Heart left ventricle (tissue), 13 donors: ENCODE measurements at regions not wholly inside any gene's neighbourhood (a gene's known extent, or its start where the extent isn't known, plus 50 kb on each side); places are given as distances from the start of the nearest gene placed in this dataset.

Source experiments
- CTCF ChIP-seq, 12 donors: fragments of 200-600 bp; sonication (generic) in 4 of 12; IDR thresholded peaks; one replicate each; pipeline versions ENCODE4 v1.5.0 to v1.8.0; 2018 to 2022; ENCODE audit warnings: antibody characterized with exemption in 12 of 12, mild to moderate bottlenecking in 5 of 12
- POLR2A ChIP-seq, 2 donors: fragments of 450-650 bp; IDR thresholded peaks; one replicate each; pipeline ENCODE4 v1.6.1; 2017; ENCODE audit warnings: antibody characterized with exemption in 2 of 2, mild to moderate bottlenecking in 2 of 2, moderate library complexity in 2 of 2
- donor health status: ischemic (EF 13 %, LVEDD 7.1; RV severe dilation, severe dysfunction).
- donor health status: DM: no; HTN: yes; CAD: no.
- donor health status: DM: no; HTN: no; CAD: no.
- donor health status: ischemic (EF 25% LVEDD 6.9; RV normal size, moderate dysfunction).
- donor health status: ischemic (EF 25% LVEDD 5.7; RV mildly dilated, moderate dysfunction).
- donor health status: ischemic (EF 35%, LVEDD 5.7; RV mildly dilated, moderate dysfunction).
- donor health status: nonischemic (EF 11% LVEDD 7.7; RV severe dilation, severe dysfunction).
- donor health status: DM: yes; HTN: yes; CAD: no.
- donor health status: PGD.
- donor health status: ischemic (EF 29% LVEDD 5.4; RV normal size, mild dysfunction).
- donor health status: nonischemic (EF 23%, LVEDD 6.1; RV moderate dilation, normal function).

DNA sequence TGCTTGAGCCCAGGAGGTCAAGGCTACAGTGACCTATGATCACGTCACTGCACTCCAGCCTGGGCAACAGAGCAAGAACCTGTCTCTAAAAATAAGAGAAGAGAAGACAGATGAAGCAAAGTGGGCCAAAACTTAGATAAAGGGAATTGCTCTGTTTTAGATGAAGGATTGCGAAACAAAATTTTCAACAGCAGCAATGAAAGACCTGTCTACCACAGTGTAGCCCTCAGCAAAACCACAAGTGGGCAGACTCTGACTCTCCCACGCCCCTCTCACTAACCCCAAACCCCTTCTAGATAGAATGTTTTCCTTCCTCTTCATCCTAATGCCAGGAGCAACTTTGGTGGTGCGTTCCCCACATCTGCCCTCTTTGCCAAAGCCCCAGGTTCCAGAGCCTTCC, 105.6 kb upstream of the ALDH3B2 start:
- no peak for TF ChIP-seq CTCF (IDR thresholded peaks at IDR 0.05)
- no peak for TF ChIP-seq POLR2A (IDR thresholded peaks at IDR 0.05)
